Tibial nerve (tissue), 3 donors: ENCODE measurements at regions not wholly inside any gene's neighbourhood (a gene's known extent, or its start where the extent isn't known, plus 50 kb on each side); places are given as distances from the start of the nearest gene placed in this dataset.

Experiments used
- CTCF ChIP-seq, 5 experiments: fragments of 200-600 bp in 3 of 5; fragments of 450-650 bp in 2 of 5; sonication (generic) in 3 of 5; IDR thresholded peaks; one replicate each; pipeline ENCODE4 v1.5.1; 2016 to 2019; ENCODE audit warnings: antibody characterized with exemption in 5 of 5, mild to moderate bottlenecking in 3 of 5, moderate library complexity in 2 of 5
- POLR2A ChIP-seq, 2 donors: fragments of 450-650 bp; IDR thresholded peaks; one replicate each; pipeline ENCODE4 v1.6.1; 2017; ENCODE audit warnings: antibody characterized with exemption in 2 of 2, mild to moderate bottlenecking in 2 of 2, moderate library complexity in 2 of 2

- no peak for TF ChIP-seq CTCF (IDR thresholded peaks at IDR 0.05)
- TF ChIP-seq POLR2A (IDR thresholded peaks at IDR 0.05): no peak
Measured at GRCh38 chr7:13016592-13017332, 329.3 kb downstream of the ARL4A start.
